Epithelial cell of prostate (primary cell): ENCODE measurements at regions not wholly inside any gene's neighbourhood (a gene's known extent, or its start where the extent isn't known, plus 50 kb on each side); places are given as distances from the start of the nearest gene placed in this dataset.
A peak's percentile ranks its signal among the peaks of the same experiment; 100 is the strongest.

ENCODE experiments used
- DNase-seq: peaks from one replicate; pipeline ENCODE4 v3.0.0-alpha.2; 2011; ENCODE audit warnings: low read depth, low spot score
- H3K27ac ChIP-seq: fragments of 450-650 bp; 2 replicates; pipeline ENCODE4 v1.5.1; 2017; ENCODE audit warnings: mild to moderate bottlenecking

DNA sequence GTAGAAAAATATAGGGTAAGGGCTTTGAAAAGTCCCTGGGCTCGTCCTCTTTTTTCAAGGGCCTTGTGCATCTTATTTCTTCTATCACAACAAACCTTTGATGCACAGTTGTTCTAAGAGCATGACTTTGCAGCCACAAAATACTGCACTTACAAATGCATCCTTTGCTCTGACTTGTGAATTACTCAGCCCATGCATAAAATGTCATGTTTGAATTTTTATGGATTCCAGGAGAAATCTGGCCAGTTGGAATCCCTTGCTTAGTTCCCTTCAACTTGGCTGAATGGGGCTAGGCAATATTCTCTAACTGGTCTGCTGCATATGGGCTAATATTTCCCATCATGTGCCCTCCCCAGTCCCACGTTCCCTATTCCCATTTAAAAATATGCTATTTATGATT is 523.9 kb upstream of the RGMA start:
- no peak for DNase-seq
- no peak overlapping the region for H3K27ac ChIP-seq

DNA sequence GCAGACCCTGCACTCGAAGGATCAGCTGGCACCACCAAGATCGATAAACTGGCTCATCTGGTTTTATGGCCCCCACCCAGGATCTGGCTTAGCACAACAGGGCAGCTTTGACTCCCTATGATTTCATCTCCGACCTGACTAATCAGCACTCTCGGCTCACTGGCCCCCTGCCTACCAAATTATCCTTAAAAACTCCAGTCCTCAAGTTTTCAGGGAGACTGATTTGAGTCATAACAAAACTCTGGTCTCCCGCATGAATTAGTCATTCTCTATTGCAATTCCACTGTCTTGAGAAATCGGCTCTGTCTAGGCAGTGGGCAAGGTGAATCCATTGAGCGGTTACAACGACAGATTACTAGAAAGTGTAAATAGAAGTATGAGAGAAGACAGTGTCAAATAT is 521.9 kb upstream of the RGMA start:
- H3K27ac ChIP-seq: no peak overlapping the region
- no peak for DNase-seq

DNA sequence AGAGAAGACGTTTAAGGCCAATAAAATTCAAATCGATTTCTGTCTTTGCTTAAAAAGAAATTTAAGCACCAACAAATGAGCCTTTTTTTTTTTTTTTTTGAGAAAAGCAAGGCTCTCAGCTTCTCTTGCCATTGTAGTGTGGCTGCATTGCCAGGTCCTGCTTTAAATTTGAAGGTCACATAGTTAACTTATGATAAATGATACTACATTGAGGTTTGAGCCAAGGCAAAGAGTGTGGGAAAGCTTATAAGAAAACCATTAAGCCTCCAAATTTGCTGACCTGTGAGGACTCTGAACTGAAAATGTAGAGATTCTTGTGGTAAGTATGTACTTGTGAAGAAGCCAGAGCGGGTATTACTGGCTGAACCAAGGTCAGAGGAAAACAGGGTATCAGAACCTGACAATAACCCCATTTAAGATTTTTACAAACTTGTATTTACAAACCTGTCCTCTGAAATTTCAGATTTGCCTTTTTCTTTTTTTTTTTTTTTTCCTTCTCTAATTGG is 519.7 kb upstream of the RGMA start:
- no peak overlapping the region for H3K27ac ChIP-seq
- DNase-seq: no peak

DNA sequence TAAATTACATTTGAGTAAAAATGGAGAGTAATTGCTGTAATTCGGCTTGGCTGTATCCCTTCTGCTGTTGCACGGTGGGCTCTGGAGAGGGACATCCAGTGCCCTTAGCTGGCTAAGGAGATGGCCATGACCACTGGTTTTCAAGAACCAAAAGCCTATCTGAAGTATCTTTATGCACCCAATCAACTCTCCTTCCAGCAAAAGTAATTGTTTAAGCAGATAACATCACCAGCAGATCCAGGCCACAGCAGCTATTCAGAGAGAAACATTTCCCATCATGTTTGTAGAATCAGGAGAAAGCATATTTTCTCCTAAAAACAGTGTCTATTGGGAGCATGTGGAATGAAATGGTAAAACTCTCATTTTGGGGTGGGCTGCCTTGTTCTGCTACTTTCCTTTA is 514.5 kb upstream of the RGMA start:
- H3K27ac ChIP-seq: no peak overlapping the region

DNA sequence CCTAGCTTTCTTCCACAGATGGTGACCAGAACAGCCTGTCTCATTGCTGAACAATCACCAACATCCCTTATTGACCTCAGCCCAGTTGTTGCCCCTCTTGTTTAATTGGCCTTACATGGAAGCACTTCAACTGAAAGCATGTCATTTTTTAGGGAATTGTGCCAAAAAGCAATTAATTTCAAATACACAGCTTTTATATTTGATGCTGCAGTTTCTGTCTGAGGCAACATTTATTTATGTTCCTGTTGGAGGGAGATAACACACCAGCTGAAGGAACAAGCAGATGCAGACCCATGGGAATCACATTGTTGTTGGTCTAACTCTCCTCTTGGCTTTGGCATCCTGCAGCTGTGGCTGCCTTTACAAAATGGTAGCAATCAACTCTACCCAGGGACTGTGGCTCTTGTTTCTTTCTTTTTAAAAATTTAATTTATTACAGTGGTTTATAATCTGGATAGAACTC is 498.1 kb upstream of the RGMA start:
- H3K27ac ChIP-seq: no peak overlapping the region

More for the DNA sequence above, 514.5 kb upstream of the RGMA start:
- no peak for DNase-seq

DNA sequence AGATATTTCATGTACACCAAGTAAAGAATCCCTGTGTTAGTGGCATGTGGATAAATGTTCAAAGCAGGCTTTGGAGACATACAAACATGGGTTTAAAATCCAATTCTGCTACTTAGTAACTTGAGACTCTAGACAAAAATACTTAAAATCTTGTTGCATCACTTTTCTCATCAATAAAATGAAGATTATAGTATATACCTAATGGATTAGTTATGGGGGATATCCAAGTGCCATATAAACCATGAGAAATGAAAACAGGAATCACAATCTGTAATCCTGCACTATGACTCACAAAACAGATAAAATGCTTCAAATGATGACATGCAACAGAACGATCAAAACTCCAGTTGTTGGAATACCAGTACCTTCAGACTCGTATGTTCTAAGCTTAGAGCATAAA is 496.0 kb upstream of the RGMA start:
- H3K27ac ChIP-seq: no peak overlapping the region
- no peak for DNase-seq

More for the DNA sequence above, 498.1 kb upstream of the RGMA start:
- DNase-seq: no peak

DNA sequence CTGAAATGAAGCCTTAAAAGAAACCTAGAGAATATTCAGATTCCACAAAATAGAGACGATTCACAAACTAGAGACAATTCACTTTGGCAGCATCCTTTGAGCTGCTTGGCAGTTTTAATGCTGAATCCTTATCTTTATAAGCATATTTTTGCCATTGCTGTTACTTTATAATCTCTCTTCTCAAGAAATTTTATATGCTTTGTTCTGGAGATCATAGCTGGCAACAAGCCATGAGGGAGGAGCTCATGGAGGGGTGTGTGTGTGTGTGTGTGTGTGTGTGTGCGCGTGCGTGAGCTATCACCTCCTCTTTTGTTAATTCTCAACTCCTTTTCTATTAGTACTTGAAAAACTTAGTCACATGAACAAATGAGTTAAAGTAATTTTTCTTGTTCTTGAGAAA is 495.0 kb upstream of the RGMA start:
- no peak for DNase-seq
- H3K27ac ChIP-seq: no peak overlapping the region

DNA sequence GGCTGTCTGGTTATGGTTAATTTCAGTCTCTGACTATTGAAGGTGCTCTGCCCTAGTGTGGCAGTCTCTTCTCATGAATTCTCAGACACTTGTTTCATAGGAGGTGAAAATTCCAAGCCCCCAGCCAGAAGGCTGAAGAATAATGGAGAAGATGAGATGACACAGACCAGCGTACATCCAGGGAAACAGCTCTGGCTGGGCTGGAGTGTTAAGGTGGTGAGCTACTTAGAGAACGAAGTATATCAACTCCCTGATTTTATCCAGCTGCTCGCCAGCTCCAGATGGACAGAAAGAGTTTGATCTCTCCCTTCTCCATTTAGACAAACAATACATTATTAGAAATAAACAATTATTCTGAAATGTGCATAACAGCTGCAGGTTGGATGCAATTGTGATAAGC is 494.5 kb upstream of the RGMA start:
- H3K27ac ChIP-seq: no peak overlapping the region

DNA sequence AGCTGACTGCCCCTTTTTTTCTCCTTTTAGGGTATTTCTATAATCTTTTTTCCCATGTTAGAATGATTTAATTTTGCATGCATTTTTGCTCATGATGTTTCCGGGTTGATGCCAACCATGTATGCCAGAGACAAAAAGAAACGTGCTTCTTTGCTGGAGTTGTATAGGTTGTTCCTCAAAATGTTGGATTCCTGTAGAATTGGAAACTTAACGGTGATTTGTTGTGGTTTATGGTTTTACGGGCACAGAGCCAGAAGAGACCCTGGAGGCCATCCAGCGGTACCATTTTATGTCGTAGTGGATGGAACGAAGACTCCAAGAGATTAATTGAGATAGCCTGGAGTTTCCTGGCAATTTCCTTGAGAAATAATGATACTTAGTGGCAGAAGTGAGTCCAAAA is 481.5 kb upstream of the RGMA start:
- DNase-seq: no peak
- H3K27ac ChIP-seq: no peak overlapping the region

More for the DNA sequence above, 494.5 kb upstream of the RGMA start:
- DNase-seq: no peak

DNA sequence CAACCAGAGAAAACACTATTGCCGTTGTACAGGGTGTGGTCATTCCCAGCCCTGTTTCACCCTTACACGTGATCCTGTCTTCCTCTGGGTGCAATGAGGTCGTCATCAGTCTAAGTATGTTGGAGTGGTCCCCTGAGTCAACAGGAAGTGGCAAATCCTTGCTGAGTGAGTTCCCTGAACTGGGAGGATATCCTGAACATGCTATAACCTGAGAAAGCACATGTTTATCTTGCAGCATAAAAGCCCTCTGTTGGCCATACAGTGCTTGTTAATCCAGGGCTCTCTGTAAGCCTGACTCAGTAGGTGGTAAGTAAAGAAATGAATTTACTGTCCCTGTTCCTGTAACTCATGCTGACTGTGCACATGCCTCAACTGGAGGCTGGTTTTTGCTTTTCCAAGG is 477.8 kb upstream of the RGMA start:
- DNase-seq: peak; percentile 100
- H3K27ac ChIP-seq: peak overlapping the region; percentile 96

DNA sequence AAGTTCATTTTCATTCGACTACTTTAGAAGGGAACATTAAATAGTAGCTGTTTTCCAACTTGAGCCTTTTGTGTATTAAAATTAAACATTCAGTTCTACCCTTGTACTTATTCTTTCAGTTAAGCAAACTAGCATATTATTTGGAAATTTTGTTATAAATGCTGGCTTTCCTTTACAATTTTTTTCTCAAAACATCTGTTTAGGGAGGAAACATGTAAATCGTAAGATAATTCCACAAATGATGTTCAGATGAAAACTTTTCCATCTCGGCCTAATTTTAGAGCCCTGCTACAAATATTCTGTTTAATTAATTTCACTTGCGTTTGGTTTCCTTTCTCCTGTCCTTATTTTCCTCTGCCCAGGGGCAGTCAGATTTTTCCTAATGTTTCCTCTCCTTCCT is 476.2 kb upstream of the RGMA start:
- H3K27ac ChIP-seq: no peak overlapping the region
- no peak for DNase-seq

DNA sequence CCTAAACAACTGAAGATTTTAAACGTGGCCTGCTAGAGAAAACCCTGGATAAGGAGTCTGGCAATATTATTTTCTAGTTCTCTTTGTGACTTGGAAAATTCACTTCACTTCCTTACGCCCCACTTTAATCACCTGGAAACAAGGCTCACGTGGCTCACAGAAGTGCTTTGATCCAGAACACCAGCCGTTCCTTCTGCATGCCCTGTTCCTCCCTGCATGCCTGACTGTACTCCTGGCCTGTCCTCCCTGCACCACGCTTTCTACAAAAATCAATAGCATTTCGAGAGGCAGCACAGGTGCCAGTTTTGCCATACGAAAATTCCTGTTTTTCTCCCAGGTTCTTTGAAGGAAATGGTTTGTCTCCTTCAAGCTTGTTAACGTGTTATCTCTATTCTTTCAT is 474.2 kb upstream of the RGMA start:
- H3K27ac ChIP-seq: no peak overlapping the region
- DNase-seq: no peak

DNA sequence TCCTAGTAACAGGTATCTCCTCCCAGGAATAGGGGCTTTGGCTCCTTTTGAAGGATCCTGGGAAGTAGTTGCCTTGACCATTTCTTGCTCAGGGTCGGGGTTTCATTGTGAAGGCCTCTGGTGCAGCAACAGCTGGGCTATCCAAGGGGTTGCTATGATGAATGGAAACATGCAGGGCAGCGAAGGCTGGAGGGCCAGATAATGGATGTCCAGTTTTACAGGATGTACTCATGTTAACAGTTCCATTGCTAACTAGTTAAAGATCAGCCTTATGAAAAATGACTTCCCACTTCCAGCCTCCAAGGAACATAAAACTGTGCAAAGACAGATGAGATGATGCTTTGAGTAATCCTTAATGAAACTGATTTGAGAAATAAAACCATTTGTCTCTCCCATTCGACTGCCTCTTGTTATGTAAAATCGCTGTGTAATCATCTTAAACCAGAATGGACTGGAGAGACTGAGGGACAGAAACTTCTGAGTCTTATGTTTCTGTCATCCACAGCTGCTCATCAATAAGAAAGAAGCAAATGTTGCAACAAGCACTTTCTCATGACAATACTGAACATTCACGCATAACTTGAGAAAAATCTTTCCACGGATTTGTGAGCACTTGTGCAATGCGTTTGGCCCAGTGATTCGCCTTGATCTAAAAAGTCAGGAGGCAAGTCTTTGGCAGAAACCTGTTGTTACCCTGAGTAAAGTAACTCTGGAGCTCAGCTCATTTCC is 473.5 kb upstream of the RGMA start:
- DNase-seq: no peak
- no peak overlapping the region for H3K27ac ChIP-seq

DNA sequence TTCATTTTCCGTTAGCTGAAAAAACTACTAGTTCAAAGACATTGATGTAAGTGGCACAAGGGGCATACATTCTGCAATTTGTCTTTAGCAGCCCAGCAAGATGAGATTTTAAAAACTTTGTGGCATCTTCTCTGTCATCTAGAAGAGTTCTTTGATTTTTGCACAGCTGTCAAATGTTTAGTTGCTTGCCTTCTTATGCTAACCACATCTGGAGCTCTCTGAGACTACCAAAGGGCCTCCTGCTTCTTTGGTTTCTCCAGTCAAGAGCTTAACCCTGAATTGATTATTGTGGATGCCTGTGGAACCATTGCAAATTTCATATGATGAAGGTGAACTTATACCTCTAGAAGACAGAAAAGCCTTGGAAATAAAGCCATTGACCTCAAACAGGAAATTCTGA is 468.7 kb upstream of the RGMA start:
- H3K27ac ChIP-seq: no peak overlapping the region
- DNase-seq: no peak

DNA sequence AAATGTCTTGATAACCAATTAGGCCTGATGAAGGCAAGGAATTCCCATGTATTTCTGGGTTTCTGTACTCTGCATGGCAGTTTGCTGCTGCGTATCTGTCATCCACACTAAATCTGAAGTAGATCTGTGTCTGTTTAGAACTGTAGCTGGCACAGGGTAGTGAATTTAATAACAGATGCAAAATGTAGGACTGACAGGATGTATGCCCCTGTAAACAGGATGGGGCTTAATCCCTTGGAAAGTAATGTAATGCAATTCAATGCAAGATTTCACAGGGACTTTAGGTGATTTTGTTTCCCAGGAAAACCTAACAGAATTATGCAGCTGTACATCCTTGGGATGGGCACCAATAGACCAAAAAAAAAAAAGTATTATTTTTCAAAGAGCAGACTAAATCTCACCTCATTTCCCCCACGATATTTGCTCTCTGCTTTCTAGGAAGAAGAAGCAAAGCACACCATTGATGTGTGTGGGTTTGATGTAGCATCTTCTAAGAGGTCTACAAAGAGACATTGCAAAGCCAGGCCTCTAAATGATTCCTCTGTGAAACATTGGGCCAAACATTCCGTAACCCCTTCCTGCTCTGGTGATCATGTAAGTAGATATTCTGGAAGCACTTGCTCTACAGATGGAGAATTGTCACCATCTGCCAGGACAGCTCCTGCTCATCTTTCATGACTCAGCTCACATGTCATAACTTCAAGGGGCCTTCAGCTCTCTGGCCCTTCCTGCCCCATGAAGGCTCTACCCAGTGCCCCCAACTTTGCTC is 464.3 kb upstream of the RGMA start:
- no peak overlapping the region for H3K27ac ChIP-seq
- no peak for DNase-seq

DNA sequence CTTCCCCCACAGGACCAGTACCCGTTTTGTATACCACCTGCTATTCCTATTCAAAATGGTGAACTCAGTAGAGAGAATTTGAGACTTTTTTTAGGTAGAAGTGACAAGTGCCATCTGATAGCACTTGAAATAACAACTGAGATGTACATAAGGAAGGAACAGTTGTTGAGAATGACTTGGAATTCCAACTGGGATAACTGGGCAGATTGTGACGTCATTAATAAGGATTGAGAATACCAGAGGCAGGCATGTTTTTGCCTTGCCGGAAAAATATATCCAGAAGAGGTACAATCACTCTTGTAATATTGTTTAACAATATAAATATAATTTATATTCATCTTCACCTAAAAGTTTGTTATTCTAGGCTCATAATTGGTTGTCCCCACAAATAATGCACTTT is 454.1 kb upstream of the RGMA start:
- no peak for DNase-seq
- H3K27ac ChIP-seq: no peak overlapping the region

DNA sequence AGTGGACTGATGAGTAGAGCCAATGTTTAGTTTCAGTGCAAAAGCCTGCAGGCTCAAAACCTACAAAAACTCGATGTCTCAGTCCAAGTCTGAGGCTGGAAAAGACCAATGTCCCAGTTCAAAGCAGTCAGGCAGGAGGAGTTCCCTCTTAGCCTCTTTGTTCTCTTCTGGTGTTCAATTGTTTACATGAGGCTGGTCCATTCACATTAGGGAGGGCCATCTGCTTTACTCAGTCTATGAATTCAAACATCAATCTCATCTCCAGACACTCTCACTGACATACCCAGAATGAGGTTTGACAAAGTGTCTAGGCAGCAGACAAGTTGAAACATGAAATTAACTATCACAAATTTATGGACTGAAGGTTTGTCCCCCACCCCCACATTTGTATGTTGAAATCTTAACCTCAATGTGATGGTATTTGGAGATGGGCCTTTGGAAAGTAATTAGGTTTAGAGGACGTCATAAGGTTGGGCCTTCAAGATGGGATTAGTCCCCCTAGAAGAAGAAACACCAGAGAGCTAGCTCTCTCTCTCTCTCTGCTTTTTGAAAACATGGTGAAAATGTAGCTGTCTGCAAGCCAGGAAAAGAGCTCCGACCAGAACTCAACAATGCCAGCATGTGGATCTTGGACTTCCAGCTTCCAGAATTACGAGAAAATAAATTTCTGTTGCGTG is 438.5 kb upstream of the RGMA start:
- H3K27ac ChIP-seq: no peak overlapping the region
- DNase-seq: peak; percentile 41

DNA sequence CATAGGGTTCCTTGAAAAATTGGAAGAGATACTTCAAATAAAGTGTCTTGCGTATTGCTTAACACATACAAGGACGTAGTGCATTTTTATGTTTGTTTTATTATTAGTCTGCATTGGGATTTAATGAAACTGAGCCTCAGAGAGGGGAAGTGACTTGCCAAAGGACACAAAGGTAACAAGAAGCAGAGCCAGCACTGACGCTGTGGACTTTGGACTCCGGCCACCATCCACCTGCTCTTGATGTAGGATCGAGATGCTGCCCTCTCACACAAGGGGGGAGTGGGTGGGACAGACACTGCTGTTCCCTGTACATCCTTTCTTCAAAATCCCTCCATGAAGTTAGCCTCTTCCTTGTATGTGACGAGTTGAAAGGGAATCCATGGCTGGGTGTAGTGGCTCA is 435.4 kb upstream of the RGMA start:
- DNase-seq: no peak
- no peak overlapping the region for H3K27ac ChIP-seq

DNA sequence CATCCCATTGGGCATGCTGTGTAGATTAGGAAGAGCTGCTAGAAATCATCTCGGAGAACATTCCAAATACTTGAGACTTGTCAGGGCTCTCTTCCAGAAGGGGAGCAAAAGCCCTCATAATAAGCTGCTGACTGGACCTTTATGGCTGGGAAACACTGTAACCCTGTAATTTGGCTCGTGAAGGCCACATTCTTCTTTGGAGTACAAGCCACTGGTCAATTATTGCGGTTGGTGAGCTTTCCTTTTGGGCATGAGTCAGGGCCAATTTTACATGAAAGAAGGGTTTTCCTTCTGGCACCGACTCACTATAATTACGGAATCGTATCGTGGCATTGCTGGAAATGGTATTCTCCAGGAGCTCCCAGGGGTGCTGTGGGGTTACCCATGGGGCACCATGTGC is 434.5 kb upstream of the RGMA start:
- no peak overlapping the region for H3K27ac ChIP-seq
- DNase-seq: no peak

DNA sequence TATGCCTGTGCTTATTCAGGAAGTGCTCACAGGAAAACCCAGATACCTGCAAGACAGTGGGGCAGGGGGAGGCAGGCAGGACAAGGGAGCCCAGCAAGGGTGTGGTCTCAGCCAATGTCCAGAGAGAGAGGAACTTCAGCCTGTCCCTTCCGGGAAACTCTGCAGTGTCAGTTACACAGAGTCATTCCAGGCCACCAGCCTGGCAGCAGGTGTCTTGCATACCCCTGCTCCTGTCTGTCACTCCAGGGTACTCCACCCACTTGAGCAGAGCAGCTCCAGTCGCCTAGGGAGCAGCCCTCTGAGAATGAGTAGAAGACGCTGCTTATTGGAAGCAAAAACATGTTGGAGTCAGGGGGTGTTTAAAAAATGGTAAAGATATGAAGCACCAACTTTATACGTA is 431.2 kb upstream of the RGMA start:
- no peak overlapping the region for H3K27ac ChIP-seq
- DNase-seq: no peak

DNA sequence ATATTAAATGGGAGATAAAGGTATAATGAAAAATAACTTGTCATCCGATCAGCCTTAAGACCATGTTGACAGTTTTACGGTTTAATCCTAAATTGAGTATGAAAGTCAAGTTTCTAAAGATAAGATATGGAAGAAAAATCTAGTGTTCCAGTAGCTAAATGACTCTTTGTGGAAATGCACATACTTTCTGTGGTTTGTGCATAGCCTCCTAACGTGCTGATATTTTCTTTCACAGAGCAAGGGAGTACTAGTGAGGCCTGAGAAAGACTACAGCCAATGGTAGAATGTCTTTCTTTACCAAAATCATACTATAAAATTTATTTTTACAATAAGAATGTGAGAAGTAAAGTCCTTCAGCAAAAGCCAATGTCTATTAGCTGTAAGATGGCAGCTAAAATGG is 430.6 kb upstream of the RGMA start:
- DNase-seq: no peak
- H3K27ac ChIP-seq: no peak overlapping the region
